NCI-H2196 treated with DMSO at 0.1 percent for 48 hours (cell line): ENCODE measurements at regions not wholly inside any gene's neighbourhood (a gene's known extent, or its start where the extent isn't known, plus 50 kb on each side); places are given as distances from the start of the nearest gene placed in this dataset.

Experiments
- DNase-seq: peaks from one replicate; lab custom pipeline; 2025; ENCODE audit not compliant: unreplicated experiment; lab: John Stamatoyannopoulos, UW

- DNase-seq = no peak
These were observed 480.4 kb downstream of the IGSF11 start for GRCh38 chr3:118554148-118554838.

DNA sequence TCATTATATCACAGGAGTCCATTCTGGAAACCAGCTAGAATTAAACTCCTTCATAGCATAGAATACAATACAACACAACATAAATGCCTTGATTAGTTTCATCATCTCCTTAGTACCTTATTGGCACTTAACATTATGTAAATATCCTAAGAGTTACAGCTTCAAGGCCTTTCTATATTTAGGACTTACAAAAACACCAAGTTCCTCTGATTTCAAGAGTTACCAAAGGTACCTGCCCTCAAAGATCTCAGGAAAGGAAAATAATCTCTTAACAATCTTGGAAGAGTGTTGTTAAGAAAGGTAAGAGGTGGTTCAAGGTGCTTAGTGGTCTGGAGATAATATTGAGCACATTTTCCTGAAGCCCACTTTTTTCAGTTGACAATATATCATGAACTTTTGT lies 477.7 kb downstream of the IGSF11 start:
- no peak for DNase-seq

DNA sequence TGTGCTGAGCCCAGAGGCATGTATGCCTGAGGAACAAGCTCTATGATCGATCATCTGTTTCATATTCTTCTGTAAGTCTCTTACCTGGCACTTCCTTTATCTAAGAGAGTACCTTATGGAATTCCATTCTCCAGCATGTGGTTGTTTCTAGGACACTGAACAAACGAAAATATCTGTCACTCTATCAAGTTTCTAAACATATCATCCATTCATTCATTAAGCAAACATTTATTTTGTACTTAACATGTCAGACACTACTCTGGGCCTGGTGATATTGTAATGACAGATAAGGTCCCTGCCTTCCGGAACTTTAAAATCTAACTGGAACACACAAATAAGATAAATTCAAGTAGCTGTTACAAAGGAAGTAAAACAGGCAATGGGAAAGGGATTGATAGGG lies 477.1 kb downstream of the IGSF11 start:
- DNase-seq = no peak

DNA sequence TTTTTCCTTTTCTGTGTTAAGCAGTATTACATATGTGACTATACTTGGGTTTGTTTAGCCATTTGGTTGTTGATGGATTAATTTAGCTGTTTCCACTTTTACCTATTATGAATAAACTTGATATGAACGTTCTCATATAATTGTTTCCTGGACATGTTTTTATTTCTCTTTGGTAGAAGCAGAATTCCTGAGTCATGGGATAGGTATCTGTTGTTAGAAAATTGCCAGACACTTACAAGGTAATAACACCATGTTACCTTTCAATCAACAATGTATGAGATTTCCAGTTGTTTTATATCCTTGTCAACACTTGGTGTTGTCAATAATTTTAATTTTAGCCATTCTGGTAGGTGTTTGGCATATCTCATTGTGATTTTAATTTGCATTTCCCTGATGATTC lies 475.4 kb downstream of the IGSF11 start:
- no peak for DNase-seq

DNA sequence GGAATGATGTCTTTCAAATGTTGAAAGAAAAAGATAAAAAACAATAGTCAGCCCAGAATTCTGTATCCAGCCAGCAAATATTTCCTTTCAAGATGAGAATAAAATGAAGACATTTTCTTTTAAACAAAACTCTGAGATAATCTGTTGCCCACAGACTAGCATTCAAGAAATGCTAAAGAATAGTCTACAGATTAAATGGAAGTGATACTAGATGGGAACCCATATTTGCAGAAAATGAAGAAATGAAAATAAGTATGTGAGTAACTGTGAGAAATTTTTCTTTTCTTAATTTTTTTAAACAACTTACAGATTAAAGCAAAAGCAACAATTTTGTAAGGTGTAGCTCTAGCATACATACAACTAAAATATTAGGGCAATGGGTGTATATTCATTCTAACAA lies 469.8 kb downstream of the IGSF11 start:
- no peak for DNase-seq

GRCh38 chr3:118573912-118574311 lies 460.7 kb downstream of the IGSF11 start:
- no peak for DNase-seq

DNA sequence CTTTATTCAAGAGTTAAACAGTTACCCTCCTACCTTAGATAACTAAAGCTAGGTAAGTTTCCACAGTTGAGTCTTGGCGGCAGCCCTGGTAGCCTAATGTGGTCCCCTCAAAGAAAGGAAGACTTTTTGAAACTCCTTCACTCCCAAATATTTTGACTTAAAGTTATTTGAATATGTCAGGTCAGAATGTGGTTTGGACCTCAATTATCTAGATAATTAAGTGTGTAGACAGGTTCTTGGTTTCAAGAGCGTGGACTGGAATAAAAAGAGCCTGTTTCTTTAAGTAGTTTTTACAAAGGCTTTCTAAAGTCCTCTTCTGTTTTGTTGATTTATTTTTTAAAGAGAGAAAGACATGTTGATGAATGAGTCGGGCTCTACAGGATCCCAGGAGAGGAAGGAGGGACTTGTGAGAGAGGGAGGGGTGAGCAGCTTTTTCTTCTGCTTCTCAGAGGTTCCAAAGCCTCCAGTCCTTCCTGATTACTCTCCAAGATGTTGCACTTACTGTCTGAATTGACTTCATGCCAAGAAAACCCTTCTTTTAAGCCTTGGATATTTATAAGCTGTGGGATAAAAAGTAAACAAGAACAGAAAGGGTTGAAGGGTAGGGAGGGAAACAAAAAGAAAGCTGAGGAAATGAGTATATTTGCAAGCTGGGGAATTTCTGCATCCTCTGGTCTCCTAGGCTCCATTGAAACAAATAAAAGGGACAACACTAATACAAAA lies 457.4 kb downstream of the IGSF11 start:
- DNase-seq = no peak

DNA sequence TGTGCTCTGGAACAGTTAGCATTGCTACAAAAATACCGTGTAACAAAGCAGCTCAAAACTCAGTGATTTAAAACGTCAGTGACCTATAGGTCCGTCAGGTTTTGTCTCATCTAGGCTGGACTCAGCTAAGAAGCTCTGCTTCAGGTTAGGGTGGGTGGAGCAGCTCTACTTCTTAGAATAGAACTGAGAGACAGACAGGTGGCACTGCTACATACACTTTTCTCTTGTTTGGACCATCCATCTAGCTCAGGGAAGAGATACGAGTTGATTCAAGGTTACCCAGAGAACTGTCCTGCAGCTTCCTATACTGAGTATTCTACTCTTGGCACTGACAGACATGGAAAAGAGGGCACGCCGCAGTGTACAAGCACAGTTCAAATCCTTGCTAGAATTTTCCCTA lies 456.1 kb downstream of the IGSF11 start:
- DNase-seq = no peak

- no peak for DNase-seq
These were observed 447.5 kb downstream of the IGSF11 start for GRCh38 chr3:118587037-118587741.

- no peak for DNase-seq
These were observed 446.8 kb downstream of the IGSF11 start for GRCh38 chr3:118587847-118588246.

GRCh38 chr3:118593277-118593670 lies 441.4 kb downstream of the IGSF11 start:
- DNase-seq = no peak

- no peak for DNase-seq
These were observed 437.5 kb downstream of the IGSF11 start for GRCh38 chr3:118597184-118597583.

GRCh38 chr3:118607915-118608820 lies 426.5 kb downstream of the IGSF11 start:
- no peak for DNase-seq

GRCh38 chr3:118618247-118619040 lies 416.2 kb downstream of the IGSF11 start:
- no peak for DNase-seq

- DNase-seq = no peak
These were observed 408.2 kb downstream of the IGSF11 start for GRCh38 chr3:118626453-118626852.

DNA sequence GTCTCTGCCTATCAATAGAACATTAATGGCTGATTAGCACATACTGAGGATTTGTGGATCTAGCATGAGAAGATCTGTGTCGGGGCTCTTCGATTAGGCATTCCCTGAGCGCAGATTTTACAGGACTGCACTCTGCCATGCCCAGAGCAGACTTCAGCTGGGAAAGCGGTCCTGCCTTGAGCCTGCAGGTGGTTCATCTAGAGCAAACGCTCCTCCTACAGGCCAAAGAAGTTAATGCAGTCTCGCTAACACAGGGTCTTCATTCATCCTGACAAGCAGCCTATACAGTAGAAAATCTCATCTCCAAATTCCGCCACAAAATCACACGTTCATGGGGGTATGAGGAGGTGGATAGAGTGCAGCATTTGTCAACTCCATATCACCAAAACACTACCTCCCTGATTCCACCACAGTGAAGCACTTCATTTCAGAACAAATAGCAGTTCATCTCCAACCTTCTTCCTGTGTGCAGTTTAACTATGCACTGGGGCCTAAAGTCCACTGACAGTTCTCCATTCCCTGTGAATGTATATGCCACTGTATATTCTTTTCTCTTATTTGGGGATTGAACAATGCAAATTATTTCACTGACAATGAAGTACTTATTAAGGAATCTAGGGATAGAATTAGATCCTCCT lies 405.8 kb downstream of the IGSF11 start:
- DNase-seq = peak; percentile 79

GRCh38 chr3:118629821-118630220 lies 404.8 kb downstream of the IGSF11 start:
- no peak for DNase-seq

GRCh38 chr3:118635711-118636110 lies 398.9 kb downstream of the IGSF11 start:
- DNase-seq = no peak

DNA sequence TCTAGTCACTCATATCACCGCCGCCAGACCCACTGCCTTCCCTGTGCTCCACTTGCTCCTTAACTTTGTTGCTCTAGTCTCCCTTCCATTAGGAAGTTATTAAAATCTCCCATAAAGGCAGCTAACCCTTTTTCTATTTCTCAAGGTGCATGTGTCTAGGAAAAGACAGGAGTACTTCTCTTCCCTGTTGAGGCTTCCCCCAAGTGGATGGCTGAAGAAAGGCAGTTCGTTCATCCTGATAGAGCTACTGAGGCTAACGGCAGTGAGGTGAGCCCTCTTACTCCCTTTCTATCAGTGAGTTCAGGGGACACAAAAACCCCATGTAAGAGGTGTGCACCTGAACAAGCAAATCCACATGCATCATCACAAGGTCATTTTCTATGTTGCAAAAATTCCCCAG lies 397.8 kb downstream of the IGSF11 start:
- no peak for DNase-seq

- DNase-seq = no peak
These were observed 396.8 kb downstream of the IGSF11 start for GRCh38 chr3:118637846-118638245.
